Mesenteric fat pad (tissue), 1 donor: ENCODE measurements at regions not wholly inside any gene's neighbourhood (a gene's known extent, or its start where the extent isn't known, plus 50 kb on each side); places are given as distances from the start of the nearest gene placed in this dataset.

Experiments
- DNase-seq: peaks from one replicate; pipeline ENCODE4 v3.0.0-alpha.2; 2020; ENCODE audit warnings: low spot score
- donor health status: DM: yes; HTN: yes; CAD: no.

DNA sequence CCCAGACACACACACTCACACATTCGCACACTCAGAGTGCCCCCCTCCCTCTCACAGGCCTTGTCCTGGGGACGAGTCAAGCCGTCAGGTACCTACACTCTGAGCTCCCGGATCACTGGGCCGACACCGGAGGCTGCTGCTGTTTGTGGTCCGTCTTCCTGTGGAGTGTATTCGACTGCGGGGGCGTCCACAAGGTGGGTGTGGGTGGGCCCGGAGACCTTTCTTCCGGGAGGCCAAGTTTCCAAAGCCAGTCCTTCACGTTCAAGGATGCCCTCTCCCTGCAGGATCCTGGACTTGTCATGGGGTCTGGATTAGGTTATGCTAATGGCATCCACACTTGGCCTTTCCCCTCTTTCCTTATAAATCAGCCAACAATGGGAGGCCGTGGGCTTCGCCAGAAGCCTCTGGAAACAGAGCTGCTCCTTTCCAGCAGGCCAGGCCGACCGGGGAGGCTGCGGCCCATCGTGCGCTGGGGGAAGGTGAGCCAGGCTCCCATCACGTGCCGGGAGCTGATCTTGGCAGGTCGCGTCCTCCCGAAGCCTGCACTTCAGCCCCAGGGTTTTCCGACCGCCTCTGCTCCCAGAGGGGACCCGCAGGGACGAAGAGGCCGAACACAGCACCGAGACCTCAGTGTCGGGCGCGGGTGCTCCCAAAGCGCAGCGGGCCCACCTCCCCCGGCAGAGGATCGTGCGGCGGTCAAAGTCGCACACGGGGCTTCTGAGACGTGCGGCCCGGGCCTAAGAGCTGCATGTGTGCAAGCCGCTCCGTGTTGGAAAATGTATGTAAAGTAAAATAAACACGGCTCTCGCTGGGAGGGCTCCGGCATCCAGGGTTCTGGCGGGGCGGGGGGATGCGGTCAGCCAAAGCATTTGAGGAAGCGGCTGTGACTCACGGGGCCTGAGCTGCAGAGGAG lies 196.5 kb upstream of the ZNF469 start:
- DNase-seq: peak; percentile 69

- DNase-seq: peak; percentile 59
Observed at GRCh38 chr16:88186889-88187870, 195.6 kb upstream of the ZNF469 start.

- peak; percentile 68 for DNase-seq
Observed at GRCh38 chr16:88188171-88188895, 194.4 kb upstream of the ZNF469 start.

DNA sequence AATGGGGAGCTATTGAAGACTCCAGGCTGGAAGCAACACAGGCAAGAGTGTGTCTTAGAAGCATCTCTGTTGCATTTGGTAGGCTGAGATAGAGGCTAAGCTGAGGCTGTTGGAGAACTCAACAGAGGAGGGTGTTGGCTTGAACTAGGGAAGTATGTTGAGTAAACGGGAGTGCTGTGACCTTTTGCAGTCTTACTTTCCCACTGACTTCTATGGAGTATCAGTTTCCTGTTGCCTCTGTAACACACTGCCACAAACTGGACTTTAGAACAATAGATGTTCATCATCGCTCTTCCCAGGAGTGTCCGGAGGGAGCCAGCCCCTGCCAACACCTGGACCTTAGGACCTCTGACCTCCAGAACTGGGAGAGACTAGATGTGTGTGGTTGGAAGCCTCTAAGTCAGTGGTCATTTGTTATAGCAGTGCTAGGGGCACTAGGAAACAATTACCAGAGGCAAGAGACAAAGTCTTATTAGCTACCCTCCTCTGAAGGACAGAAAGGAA lies 192.1 kb upstream of the ZNF469 start:
- DNase-seq: peak; percentile 59

- peak; percentile 75 for DNase-seq
Observed at GRCh38 chr16:88191168-88191567, 191.6 kb upstream of the ZNF469 start.

DNA sequence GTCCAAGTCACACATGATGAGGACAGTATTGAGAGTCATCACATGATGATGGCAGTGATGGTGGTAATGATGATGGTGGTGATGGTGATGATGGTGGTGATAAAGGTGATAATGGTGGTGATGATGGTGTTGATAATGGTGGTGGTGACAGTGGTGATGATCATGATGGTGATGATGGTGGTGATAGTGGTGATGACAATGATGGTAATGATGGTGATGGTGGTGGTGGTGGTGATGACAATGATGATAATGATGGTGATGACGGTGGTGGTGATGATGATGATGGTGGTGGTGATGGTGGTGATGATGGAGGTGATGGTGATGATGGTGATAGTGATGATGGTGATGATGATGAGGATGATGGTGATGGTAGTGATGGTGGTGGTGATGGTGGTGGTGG lies 190.2 kb upstream of the ZNF469 start:
- peak; percentile 4 for DNase-seq

DNA sequence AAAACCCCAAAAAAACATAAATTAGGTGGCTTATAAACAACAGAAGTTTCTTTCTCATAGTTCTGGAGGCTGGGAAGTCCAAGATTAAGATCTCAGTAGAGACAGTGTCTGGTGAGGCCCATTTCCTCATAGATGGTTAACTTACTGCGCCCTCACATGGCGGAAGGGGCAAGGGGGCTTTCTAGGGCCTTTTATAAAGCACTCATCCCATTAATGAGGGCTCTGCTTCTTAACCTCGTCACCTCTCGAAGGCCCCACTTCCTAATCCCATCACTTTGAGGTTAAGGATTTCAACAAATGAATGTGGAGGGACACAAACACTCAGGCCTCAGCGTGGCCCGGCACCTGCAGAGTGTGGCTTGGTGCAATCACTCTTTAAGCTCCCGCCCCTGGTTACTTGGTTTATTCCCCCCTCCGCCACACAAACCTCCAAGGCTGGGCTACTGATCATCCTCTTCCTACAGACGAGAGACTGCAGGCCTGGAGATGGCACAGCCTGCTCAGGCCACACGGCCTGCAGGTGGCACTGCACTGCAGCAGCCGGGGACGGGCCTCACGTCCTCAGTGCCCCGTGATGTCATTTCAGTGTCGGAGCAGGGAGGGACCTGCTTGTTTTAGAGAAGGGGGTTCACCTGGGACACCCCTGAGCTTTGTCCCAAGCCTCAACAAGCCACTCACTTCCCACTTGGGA lies 188.9 kb upstream of the ZNF469 start:
- peak; percentile 88 for DNase-seq

DNA sequence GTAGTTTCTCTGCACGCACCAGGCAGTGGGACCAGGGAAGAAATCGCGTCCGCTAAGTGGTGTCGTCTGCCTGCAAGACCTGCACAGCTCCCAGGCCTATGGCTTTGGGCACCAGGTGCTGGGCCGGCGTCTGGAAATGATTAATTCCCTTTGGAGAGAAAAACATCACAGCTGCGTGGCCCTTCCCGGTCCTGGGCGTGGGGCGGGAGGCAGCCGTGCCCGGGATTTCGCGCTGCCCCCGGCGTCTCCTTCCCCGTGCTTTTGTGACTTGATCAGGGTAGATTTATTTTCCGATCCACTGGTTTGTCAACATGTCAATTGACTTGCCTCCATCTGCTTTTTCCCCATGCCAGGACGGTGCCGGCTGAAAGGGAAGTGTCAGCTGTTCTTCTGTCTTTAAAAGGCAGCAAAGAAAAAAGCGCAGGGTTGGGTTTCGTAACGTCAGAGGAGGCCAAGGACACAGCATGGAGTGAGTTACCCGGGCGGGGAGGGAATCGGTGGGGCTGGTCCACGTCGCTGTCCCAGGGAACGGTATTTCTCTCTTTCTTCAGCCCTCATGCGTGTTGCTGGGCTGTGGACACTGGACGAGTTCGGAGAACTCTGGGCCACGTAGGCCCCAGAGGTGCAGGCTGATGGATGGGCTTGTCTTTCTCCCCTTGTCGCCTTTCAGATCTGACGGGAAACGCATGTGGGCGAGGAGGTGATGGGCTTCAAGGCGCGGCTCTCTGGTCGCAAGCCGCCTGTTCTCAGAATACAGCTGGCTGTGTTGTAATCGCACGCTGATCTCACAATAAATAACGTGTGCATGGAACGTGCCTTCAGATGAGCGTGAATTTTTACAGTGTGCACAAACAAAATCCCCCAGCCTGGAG lies 188.1 kb upstream of the ZNF469 start:
- DNase-seq: peak; percentile 87

DNA sequence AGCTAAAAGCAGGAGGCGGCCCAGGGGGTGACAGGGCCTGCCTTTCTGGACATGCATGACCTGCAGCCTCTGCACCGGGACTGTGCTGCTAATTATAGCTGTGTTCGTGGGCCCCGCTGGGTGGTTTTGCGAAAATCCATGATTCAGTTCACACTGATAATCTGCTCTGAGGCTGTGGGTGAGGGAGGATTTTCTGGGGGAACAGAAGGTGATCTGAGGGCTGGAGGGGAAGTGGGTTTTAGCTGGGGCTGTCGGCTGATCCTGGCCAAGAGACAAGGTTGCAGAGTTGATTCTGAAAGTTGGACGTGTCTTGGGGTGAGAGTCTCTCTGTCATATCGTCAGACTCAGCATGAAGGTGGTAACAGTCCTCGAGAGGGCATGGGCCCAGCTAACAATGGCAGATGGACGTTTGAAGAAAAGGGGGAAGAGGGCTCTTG lies 187.5 kb upstream of the ZNF469 start:
- DNase-seq: peak; percentile 79

DNA sequence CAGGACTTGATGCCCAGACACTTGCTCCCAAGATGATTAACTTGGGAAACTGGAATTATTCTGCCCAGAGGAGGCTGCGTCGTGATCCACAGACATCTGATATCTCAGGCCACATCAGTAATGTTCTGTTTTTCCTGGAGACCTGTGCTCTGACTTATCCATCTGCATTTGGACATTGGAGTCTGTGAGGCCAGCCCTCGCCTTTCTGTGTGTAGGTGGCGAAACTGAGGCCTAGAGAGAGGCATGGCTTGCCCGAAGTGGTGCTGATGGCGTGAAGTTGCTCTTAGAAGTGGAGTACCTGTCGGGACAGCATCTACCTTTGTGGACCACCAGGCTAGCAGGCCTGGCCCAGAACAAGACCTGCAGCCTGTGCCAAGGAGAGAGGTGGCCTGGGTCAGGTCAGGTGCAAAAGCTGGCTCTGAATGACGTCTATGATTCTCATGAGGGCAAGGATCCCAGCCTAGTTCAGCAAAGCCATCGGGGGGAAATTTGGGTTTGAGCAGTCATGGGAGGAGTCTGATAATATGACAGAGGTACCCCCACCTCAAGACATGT lies 186.8 kb upstream of the ZNF469 start:
- DNase-seq: peak; percentile 59

DNA sequence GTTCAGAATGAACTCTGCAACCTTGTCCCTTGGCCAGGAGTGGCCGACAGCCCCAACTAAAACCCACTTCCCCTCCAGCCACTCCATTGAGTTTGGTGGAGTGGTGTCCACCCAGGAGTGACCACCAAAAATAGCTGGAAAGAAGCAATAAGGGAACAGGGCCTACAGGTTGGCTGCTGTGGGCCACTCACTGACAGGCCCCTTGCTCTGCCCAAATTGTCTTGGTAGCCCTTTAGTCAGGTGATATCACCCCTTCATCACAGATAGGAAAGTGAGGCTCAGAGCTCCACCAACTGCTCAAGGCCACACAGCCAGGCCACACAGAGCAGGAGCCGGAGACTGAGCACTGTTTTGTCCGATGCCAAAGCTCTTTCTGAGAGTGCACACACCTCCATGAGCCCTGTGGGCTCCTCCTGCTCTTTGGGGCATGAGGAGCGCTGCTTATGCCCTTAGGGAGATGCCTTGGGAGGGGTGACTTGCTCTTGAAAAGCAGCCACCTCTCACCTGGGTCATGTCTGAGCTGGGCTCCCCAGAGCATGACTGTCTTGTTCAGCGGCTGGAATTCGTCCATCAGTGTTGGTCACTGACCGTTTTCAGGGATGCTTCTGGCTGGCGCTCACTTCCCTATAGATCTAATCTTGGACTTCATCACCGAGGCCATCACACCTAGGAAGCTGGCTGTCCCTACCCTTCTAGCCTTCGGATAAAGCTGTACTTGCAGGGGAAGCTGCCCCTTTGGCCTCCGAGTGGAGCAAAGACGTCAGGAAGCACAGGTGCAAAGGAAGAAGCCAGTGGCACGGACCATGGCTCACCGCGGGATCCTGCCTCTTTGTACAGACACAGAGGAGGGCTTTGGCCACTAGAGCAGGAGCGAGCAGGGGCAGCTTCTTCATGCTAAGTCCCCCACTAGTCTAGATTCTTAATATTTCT lies 186.0 kb upstream of the ZNF469 start:
- DNase-seq: peak; percentile 82

- DNase-seq: peak; percentile 81
Observed at GRCh38 chr16:88197481-88198456, 185.0 kb upstream of the ZNF469 start.

DNA sequence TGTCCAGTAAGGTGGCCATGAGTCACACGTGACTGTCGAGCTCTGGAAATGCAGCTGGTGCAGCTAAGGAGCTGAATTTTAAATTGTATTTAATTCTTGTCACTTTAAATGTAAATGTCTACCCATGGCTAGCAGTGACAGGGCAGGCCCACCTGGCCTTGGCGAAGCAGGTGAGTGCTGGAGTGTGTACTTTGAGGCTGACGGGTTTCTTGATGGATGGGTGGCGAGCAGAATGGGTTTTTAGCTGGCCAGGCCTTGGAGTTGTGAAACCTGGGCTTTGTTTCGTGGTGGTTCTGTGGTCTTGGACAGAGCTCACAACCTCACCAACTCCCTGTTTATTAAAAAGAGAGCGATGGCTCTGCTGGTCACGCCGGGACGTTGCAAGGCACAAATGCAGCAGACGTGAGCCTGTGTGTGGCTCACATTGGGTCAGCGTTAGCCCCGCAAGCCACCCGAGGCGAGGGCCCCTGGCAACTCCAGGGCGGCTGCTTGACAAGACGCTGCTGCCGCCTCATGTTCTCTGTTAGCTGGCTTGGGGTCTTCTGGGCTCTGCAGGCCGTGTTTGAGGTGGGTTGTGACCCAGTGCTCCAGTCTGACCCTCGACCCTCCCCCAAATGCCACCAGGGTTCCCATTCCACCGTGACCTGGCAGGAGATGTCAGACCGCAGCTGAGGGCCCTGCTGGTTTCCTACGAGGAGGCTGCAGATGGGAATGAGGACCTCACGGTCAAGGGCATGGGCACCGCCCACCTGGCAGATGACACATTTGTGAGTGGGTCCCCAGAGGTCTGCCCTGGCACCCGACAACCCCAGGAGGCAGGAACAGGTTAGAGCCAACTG lies 184.1 kb upstream of the ZNF469 start:
- DNase-seq: peak; percentile 62

GRCh38 chr16:88199296-88200153 lies 183.2 kb upstream of the ZNF469 start:
- peak; percentile 60 for DNase-seq
